ES-I3 (cell line): ENCODE measurements at regions not wholly inside any gene's neighbourhood (a gene's known extent, or its start where the extent isn't known, plus 50 kb on each side); places are given as distances from the start of the nearest gene placed in this dataset.

Experiments
- H3K36me3 ChIP-seq: 2 replicates; pipeline ENCODE4 v1.6.1; 2013; ENCODE audit warnings: mild to moderate bottlenecking, low read length, control low read depth, moderate library complexity; ENCODE audit not compliant: insufficient read depth
- H3K4me1 ChIP-seq: 2 replicates; pipeline ENCODE4 v1.6.1; 2013; ENCODE audit warnings: mild to moderate bottlenecking, control low read depth, low read length; ENCODE audit not compliant: insufficient read depth
- H3K9ac ChIP-seq: 2 replicates; pipeline ENCODE4 v1.6.1; 2013; ENCODE audit warnings: low read depth, mild to moderate bottlenecking, low read length, moderate library complexity
- H3K9me3 ChIP-seq: 2 replicates; pipeline ENCODE4 v1.6.1; 2013; ENCODE audit warnings: mild to moderate bottlenecking, low read length, moderate library complexity; ENCODE audit not compliant: control insufficient read depth, insufficient read depth

DNA sequence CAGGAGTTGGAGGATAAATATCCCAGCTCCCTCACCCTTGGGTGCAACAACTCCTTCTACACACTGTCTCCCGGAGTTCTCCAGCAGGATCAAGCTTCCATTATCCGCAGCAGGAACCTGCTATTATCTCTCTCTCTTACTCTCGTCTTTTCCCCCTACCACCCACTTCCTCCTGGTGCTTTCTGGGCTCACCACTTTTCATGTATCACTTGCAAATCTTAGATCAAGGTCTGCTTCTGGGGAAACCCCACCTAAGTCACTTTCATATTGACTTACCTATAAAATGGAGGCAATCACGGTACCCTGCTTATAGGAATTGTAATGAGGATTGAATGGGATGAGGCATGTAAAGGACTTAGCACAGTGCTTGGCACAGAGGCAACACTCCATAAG lies 589.5 kb downstream of the BCOR start:
- Histone ChIP-seq H3K4me1 (no peaks in the 10 kb centered on the region), H3K9me3 (peaks cover 11% of the 10 kb centered on the region), H3K36me3 (no peaks in the 10 kb centered on the region), H3K9ac (no peak overlapping the region)

DNA sequence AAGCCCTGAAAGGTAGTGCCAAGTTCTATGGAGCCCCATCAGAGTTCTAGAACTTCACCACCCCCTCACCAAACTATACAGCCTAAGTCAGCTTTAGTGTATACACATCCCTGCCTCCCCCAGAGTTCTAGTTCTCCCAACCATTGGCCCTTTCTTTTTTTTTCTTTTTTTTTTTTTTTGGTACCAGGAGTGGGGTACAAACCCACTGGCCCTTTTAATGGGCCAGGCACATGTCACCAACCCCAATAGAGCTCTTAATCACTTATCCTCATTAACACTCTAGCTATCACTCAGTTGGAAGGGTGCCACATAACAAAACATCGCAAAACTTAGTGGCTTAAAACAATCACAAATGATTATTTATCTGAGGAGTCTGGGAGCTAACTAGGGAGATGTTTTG lies 588.6 kb downstream of the BCOR start:
- no peaks in the 10 kb centered on the region for H3K36me3 ChIP-seq
- H3K4me1 ChIP-seq: no peaks in the 10 kb centered on the region
- H3K9ac ChIP-seq: no peak overlapping the region
- H3K9me3 ChIP-seq: peaks cover 11% of the 10 kb centered on the region

DNA sequence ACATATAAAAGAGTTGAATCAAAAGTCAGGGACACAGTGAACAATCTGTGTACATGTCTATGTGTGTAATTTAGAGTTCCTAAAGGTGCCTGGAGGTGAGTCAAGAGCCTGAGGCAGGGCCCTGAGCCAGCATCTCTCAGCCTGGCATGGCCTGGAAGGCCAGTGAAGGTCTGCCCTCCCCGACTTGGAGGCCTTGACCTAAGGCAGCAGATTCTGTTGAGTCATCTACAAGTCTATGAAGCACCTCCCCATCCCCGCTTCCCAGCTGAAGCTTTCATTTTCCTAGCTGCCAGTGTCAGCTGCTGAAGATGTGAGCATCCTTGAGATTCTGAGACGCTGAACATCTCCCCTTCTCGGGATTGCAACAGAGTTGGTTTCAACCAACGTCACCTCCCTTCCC lies 583.9 kb downstream of the BCOR start:
- no peaks in the 10 kb centered on the region for H3K4me1 ChIP-seq
- no peak overlapping the region for H3K9ac ChIP-seq
- peaks cover 10% of the 10 kb centered on the region for H3K9me3 ChIP-seq
- no peaks in the 10 kb centered on the region for H3K36me3 ChIP-seq

DNA sequence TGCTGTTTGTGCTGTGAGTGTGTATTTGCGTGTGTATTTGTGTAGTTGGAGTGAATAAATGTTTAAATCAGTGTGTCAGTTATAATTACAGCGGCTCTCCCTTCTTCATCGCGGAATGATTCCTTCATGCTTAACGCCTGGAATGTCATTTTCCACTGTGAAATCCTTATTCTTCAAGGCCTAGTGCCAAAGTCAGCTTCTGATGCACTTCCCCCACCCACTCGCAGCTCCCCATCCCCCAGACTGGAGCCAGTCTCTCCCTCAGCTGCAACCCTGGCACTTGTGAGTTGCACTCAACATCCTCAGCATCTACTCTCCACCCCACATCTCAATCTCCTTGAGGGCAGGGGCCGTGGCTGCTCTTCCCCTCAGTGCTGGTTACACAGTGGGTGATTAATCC lies 583.0 kb downstream of the BCOR start:
- peaks cover 2% of the 10 kb centered on the region; the same call in 1 of the 2 replicates for H3K9me3 ChIP-seq
- H3K36me3 ChIP-seq: no peaks in the 10 kb centered on the region
- H3K9ac ChIP-seq: no peak overlapping the region

DNA sequence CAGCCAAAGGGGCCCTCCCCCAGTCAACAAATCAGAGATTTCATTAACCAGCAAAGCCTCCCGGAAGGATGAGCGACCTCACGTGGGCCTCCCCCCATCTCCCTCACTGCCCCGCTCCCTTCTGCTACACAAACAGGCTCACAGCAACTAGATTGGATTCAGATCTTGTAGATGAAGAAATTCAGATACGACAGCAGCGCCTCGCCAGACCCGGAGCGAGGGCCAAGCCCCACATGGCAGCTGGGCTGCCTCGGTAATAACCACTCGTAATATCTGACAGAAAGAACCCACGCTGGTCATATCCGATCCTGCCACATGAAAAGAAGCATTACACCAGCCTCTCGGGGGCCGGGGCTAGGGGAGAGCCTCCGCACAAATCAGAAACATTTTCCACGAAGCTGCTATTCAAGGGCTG lies 581.3 kb downstream of the BCOR start:
- Histone ChIP-seq H3K9me3 (no peaks in the 10 kb centered on the region), H3K9ac (no peak overlapping the region), H3K36me3 (no peaks in the 10 kb centered on the region), H3K4me1 (no peaks in the 10 kb centered on the region)

More for the DNA sequence above, 583.0 kb downstream of the BCOR start:
- no peaks in the 10 kb centered on the region for H3K4me1 ChIP-seq

DNA sequence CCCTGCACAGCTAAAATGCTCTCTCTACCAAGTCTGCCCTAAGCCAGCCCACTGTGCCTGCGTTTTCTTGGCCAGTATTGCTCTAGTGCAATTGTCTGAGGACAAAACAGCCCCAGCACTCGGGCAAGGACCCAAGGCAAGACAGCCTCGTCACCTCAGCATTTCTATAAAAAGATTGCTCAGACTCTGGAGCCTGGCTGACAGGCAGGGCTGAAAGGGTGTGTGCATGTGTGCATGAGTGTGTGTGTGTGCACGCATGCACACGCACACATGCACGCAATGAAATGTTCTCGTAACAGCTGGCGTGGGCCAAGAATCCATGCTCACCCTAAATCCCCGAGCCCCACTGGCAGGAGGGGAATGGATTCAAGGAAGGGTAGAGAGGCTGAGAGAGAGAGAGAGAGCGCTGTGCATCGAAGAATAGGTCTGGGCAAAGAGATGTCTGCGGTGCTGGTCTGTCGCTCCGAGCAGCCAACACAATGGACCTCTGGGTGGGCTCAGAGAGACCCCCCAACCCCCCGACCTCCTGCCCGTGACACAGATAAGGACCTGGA lies 579.2 kb downstream of the BCOR start:
- Histone ChIP-seq H3K36me3 (no peaks in the 10 kb centered on the region), H3K9me3 (no peaks in the 10 kb centered on the region), H3K4me1 (no peaks in the 10 kb centered on the region), H3K9ac (no peak overlapping the region)

DNA sequence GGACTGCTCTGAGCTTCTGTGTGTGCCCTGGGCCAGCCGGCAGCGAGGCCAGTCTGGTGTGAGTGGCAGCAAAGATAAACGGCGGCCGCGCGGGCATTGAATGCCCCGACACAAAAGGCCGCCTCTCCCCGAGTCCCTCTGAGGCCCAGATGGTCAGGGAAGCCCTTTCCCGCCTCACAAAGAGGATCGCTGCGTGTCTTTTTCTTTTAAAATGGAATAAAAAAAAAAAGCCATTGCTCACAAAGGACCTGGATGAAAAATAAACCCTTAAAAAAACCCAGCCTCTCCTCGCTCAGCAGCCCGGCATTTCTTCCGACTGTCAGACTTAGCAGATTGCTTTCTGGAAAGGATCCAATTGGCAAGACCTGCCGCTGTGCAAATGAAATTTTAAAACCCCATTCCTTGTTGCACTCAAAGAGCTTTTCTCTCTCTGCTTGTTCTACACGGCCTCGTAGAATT lies 578.7 kb downstream of the BCOR start:
- H3K4me1 ChIP-seq: no peaks in the 10 kb centered on the region
- H3K9me3 ChIP-seq: 0 out of 2 replicates have a peak, but pooled peaks cover 2% of the 10 kb centered on the region
- H3K9ac ChIP-seq: no peak overlapping the region
- no peaks in the 10 kb centered on the region for H3K36me3 ChIP-seq

DNA sequence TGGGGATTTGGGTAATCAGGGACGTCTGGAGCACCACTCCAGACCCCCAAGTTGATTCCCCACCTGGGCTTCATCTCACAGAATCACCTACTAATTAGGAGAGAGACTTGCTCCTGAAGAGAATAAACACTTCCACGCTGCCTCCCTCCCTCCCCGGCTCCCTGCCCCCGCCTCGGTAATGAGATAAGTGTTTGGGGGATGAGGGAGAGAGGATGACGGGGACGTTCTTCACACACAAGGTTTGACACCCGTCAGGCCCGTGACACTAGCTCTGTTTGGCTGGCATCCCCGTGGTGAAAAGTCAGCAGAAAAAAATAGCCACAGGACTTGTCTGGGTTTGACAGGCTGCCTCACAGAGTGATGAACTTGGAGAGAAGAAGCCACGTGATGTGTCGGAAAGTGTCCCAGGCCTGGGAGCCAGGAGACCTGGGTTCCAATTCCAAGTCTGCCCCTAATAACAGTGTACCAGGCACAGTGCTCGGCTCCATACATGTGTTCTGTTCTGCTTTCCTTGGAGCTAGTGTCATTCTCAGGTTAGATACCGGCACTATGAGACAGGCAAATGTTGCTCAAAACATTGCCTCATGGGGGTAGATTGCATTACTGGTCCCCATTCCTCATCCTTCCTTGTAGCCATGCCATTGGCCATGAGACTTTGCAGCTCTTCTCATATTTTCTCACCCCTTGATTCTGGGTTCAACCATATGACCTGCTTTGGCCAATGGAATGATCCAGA lies 578.0 kb downstream of the BCOR start:
- H3K36me3 ChIP-seq: no peaks in the 10 kb centered on the region
- no peaks in the 10 kb centered on the region for H3K4me1 ChIP-seq
- peaks cover 5% of the 10 kb centered on the region; the same call in 1 of the 2 replicates for H3K9me3 ChIP-seq
- H3K9ac ChIP-seq: no peak overlapping the region

DNA sequence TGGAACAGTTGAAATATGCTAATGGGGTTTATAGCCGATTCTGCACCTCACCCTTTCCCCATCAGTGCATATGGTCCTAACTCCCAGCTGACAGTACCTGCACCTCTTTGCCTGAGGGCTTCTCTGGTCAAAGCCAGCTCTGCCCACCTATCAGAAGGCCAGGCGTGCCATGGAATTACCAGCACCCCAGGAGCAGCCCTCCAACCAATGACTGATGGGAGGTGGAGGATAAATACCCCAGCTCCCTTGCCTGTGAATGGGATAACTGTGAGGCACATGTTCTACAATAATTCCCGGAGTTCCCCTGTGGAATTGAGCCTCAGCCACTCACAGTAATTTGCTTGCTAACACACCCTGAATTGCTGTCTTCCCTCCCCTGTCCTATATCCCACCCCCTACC lies 572.0 kb downstream of the BCOR start:
- Histone ChIP-seq H3K9me3 (peaks cover 7% of the 10 kb centered on the region; the same call in 1 of the 2 replicates), H3K9ac (no peak overlapping the region), H3K4me1 (no peaks in the 10 kb centered on the region), H3K36me3 (no peaks in the 10 kb centered on the region)

DNA sequence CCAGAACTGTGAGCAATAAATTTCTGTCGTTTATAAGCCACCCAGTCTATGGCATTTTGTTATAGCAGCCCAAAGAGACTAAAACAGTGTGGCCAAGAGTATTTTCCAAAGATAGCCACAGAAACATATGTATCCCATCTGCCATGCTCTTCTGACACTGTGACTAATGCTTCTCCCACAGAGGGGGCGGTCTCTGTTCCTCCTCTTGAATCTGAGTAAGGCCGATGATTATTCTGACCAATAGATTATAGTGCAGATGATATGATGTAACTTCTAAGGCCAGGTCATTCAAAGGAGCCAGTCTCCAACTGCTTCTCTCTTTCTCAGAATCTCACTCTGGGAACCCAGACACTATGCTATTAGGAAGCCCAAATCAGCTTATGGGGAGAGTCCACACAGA lies 570.7 kb downstream of the BCOR start:
- Histone ChIP-seq H3K36me3 (no peaks in the 10 kb centered on the region), H3K4me1 (no peaks in the 10 kb centered on the region), H3K9ac (no peak overlapping the region), H3K9me3 (peaks cover 7% of the 10 kb centered on the region; the same call in 1 of the 2 replicates)

DNA sequence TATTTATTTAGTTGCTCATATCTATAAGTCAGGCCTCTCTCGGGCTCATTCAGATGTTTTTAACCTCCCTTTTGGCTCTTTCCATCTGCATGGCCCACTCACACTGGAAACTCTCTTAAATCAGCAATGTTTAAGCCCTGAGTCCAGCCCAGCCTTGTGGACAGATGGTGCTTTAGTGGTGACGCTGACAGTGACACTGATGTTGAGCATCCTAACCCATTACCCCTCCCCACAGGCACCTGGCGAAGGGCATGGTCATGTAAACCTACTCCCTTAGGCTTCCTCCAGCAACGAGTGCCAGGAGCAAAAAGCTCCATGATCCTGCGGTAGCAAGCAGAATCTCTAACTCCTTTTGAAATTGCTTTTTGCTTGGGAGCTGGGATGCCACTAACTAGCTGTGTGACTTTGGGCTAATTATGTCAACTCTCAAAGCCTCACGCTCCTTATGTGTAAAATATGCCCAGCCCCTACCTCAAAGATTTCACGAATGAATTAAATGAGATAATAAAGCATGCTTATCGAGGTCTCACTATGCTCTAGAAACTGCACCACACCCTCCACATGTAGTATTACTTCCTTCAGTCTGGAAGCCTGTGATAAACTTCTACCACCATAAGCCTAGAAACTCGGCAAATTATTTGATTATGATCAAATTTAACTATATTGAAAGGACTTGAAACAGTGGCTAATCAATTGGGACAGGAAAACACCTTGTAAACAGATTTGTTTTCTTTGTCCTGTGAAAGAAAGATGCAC lies 569.4 kb downstream of the BCOR start:
- Histone ChIP-seq H3K9me3 (peaks cover 7% of the 10 kb centered on the region; the same call in 1 of the 2 replicates), H3K9ac (no peak overlapping the region), H3K4me1 (no peaks in the 10 kb centered on the region), H3K36me3 (no peaks in the 10 kb centered on the region)

DNA sequence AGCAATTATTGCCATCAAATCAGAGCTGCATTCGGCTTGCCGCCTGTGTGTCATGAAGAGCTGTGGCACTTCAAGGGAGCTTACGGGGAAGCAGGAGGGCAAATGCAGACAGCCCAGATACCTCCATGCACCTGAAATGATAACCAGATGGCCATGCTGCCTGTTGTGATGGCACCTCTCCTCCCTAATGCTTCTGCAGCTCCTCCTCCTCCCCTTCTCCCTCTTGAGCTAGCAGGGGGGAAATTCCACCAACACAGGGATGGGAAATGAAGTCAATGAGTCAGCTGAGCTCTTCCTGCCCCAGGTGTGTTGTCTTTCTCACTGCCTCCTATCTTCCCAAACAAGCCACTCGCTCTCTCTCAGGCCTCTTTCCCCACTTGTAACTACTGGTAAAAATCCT lies 565.0 kb downstream of the BCOR start:
- Histone ChIP-seq H3K36me3 (no peaks in the 10 kb centered on the region), H3K9ac (no peak overlapping the region), H3K4me1 (no peaks in the 10 kb centered on the region), H3K9me3 (no peaks in the 10 kb centered on the region)

DNA sequence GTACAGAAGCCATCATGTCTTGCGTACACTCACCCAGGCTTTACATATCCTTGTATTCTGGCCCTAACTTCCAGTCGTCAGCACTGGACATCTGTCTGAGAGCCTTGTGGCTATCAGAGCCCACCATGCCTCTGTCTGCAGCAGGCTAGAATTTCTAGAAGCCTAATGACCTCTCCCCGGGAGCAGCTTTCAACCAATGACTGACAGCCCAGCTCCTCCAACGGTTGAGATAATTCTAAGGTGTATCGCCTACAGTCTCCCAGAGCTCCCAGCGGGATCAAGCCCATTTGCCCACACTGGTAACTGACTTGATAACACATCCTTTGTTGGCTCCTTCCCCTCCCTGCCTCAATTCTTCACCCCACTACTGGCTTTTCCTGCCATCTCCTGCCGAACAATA lies 562.8 kb downstream of the BCOR start:
- H3K9ac ChIP-seq: no peak overlapping the region
- H3K4me1 ChIP-seq: no peaks in the 10 kb centered on the region
- no peaks in the 10 kb centered on the region for H3K9me3 ChIP-seq
- H3K36me3 ChIP-seq: no peaks in the 10 kb centered on the region

DNA sequence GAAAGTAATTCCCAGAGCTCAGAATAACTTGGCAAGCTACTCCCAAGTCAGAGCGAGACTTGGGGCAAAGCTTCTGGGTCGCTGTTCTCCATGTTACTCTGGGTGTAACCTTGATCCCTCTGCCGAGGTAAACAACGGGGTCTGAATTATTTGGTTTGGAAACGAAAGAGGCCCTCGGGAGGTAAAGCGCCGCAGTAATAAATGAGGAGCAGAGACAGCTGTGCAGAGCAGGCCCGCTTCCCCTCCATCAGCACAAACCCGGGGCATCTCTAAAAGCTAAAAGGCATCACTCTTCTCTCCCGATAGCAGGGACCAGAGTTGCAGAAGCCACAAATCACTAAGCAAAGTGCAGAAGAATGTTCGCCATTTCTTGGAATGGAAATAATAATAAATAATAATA lies 561.5 kb downstream of the BCOR start:
- H3K9ac ChIP-seq: no peak overlapping the region
- no peaks in the 10 kb centered on the region for H3K9me3 ChIP-seq

DNA sequence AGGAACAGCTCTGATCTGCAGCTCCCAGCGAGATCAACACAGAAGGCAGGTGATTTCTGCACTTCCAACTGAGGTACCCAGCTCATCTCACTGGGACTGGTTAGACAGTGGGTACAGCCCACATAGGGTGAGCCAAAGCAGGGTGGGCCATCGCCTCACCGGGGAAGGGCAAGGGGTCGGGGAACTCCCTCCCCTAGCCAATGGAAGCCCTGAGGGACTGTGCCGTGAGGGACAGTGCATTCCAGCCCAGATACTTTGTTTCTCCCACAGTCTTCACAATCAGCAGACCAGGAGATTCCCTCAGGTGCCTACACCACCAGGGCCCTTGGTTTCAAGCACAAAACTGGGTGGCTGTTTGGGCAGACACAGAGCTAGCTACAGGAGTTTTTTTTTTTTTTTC lies 555.9 kb downstream of the BCOR start:
- Histone ChIP-seq H3K4me1 (no peaks in the 10 kb centered on the region; the same call in 1 of the 2 replicates), H3K36me3 (no peaks in the 10 kb centered on the region), H3K9me3 (no peaks in the 10 kb centered on the region), H3K9ac (no peak overlapping the region)

More for the DNA sequence above, 561.5 kb downstream of the BCOR start:
- H3K4me1 ChIP-seq: no peaks in the 10 kb centered on the region
- no peaks in the 10 kb centered on the region for H3K36me3 ChIP-seq
